GM21717 (cell line): ENCODE measurements at regions not wholly inside any gene's neighbourhood (a gene's known extent, or its start where the extent isn't known, plus 50 kb on each side); places are given as distances from the start of the nearest gene placed in this dataset.
A peak's percentile ranks its signal among the peaks of the same experiment; 100 is the strongest.
"Not testable (repeated sequence)": the region's sequence is repeated elsewhere in the genome, so short reads cannot be mapped to it uniquely, and the experiment has no call there.

ENCODE experiments used
- ATAC-seq: cut with Tn5 transposase; IDR thresholded peaks from one replicate; pipeline ENCODE4 v1.9.1; 2021; ENCODE audit warnings: mild to moderate bottlenecking, moderate library complexity; ENCODE audit not compliant: unreplicated experiment

DNA sequence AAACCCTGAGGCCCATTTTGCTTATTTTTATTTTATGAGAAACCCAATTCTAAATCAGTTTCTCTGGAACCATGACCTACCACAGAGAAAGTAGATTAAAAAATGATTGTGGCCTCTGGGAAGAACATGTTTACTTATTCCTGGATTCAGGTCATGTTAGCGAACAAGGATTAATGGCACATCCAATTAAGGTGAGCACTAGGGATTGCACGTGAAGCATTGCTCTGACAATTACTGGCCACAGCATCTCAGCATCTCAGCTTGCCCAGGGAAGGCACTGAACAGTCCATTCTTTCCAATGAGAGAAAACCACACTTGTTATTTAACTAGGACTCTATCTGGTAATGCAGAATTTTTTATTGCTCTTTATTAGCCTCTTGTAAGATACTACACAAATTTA, 119.8 kb downstream of the ZNF330 start:
- ATAC-seq: no peak

DNA sequence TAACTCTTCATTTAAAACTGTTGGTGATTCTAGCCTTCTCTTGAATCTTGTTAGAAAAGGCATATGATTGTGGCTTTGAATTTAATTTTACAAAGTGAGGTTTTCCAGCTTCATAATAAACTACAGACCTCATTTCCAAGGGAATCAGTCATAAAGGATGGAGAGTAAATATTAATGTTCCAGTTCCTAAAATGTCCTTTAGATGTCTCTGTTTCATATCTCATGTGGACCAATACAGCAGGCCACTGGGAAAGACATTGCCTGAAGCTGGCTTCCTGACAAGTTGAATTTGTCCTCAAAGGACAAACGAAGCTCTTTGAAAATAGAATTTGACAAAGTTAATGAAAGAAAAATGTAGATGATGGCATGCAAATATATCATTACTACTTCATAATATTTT, 125.4 kb downstream of the ZNF330 start:
- ATAC-seq: no peak

DNA sequence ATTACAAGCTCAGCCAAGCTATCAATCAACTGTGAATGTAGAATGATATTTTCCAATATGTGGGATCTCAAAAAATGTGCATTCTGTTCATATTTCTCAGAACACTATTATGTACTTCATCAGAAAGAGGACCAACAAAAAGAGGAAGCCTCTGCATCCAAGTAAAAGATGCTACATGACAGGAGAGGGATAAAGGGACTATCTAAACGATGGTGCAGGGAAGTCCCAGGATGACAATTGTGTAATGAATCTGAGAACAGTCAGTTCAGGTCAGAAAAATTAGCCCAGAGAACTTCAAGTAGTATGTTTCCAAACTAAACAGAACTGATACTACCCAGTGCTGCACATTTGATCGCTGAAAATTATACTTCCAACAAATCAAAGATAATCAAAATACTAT, 127.0 kb downstream of the ZNF330 start:
- ATAC-seq: peak; percentile 32

DNA sequence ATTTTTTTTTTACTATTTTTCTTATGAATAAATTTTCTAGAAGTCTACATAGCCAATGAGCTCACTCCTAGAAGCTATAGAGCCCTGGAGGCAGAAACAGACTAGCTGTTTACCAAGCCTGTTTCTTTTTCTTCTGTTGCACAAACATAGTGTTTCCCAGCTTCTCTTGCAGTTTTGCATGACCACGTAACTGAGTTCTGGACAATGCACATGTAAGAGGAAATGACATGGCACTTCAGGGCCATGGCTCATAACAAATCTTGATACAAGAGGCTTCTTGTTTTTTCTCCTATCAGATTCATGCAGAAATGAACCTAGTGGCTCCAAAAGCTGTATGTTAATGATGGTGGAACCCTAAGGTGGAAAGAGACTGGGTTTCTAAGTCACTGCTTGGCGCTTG, 127.4 kb downstream of the ZNF330 start:
- peak; percentile 71 for ATAC-seq

DNA sequence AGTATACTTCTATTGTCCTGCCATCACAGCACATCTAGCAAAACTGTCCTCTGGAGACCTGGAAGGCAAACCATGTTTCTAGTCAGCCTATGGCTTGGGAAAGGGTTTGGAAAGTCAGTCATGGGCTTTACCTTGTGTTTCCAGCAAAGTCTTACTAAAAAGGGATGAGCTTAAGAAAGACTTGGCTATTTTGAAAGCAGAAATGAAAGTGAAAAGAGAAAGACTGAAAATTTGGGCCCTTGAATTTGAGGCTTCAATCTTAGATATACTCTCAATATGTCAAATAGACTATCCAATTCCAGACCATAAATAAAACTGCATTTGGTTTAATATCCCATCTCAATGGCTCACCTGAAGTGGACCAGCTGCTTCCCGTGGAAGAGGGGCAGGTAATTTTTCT, 127.9 kb downstream of the ZNF330 start:
- ATAC-seq: peak; percentile 58

DNA sequence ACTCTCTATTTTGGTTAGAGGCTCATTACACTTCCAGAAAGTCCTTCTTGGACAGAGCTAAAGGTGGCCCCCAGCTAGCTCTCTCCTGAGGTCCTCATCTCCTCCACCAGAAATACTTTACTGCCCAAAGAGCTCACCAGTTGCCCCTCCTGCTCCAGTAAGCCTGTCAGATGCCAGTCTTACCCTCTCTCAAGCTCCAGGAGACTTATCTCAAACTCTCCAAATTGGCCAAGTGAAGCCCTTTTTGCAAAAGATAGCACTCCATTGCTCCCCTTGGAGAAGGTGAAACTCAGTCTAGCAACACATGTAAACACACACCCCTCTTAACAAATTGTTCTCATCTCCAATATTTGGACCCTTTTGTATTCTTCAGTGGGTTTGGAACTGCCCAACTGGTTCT, 128.5 kb downstream of the ZNF330 start:
- ATAC-seq: no peak

DNA sequence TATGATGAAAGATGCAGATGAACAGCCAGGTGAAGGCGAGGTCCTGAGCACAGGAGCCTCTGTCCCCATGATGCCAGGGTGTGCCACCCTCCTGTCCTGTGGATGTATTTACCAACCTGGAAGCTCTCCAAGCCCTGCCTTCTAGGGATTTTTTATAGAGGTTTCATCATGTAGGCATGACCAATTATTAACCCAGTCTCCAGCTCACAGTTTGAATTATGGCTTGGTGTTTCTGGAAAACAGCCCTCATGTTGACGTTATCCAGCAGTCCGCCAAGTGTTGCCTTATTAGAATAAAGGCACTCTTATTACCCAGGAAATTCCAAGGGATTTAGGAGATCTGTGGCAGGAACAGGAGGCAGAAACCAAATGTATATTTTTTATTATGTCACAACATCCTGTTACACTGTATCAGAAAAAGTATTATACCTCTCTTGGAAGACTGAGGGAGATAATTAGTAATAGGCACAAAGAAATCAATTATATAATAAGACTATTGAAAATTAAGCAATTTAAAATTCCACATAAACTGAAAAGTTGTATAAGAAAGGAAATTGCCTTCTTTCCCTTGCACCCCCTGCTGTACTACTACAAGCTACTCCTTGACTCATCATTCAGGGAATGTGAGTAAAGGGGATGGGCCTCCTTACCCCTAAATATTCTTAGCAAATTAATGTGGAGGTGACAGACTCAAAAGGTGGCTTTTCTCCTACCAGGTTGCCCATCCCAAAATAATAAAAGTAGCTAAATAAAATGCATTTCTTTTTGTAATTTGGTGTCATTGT, 129.6 kb downstream of the ZNF330 start:
- ATAC-seq: no peak

DNA sequence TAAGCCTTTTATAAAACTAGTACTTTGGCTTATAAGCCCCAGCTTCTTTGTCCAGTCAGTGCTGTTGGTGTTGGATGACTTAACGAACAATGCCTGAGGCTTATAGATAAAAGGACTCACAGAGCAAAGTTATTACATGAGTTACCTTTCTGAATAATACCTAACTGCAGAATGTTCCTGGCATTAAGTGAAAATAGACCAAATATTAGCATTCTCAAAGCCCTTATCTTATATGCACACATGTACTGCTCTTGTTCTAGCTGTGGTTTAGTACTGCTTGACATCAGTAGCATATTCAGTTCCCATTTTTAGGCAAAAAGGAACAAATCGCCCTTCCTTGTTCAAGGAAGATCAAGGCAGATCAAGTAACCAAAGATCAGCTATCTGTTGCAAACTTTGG, 131.6 kb downstream of the ZNF330 start:
- ATAC-seq: no peak

DNA sequence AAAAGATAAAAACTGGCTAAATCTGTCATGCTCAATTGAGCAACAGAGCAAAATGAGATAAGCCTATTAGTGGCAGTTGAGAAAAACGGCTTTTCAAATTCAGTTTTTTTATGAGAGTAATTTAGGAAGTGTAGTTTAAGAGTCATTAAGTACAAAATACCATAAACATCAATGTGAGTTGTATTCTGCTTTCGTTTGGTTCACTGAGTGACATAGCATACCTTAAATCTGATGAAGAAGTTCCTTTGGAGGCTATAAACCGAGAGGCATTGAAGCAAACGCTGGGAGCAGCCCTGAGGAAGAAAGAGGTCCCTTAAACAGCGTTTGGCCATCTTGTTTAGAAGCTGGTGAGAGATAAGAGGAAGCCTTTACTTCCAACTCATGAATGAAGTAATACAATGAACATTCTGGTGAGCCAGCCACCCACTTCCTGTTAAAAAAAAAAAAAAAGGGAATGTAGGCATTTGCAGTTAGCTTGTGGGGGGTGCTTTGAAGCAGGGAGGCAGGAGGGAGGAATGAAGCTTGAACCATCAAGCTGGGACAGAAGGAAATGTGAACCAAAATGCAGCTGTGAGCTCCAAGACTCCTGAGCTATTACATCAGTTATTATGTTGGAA, 132.3 kb downstream of the ZNF330 start:
- no peak for ATAC-seq

DNA sequence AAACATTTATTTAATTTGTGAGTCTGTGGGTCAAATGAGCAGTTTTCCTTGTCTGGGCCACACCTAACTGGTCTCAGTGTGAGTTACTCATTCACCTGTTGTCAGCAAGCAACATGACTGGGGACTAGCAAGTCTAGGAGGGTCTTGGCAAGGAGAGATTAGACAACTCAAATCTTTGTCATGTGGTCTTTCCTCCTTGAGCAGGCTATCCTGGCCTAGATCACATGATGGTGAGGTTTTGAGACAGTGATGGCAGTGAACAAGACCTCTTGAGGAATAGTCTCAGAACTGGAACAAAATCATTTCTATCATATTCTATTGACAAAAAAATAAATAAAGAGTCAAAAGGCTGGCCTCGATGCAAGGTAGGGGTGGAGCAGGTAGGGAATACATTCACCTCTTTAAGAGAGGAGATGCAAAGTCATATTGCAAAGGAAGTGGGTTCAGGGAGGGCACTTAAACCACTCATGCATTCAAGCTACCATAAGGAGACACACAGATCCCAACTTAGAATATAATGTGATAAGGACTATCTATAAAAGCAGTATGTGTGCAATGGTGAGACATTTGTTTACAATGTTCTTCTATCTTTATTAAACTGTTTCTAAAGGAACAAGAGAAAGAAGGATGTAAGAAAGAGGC, 135.7 kb downstream of the ZNF330 start:
- no peak for ATAC-seq

DNA sequence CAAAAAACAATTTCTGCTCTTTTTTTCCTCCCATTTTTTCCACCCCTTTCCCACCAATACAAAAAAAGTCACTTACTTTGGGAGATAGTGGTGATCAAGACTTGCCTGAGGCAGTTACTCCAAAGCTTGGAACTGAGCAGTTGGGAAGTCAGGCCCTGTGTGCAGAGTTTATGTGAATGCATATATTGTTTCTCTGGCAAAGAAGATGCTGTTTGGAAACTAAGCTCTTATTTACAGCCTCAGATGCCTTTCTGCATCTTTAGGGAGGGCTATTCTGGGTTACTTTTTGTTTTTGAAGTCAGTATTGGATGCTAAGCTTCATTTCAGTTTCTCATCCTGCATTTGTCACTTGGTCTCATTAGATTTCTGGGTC, 136.3 kb downstream of the ZNF330 start:
- ATAC-seq: no peak

DNA sequence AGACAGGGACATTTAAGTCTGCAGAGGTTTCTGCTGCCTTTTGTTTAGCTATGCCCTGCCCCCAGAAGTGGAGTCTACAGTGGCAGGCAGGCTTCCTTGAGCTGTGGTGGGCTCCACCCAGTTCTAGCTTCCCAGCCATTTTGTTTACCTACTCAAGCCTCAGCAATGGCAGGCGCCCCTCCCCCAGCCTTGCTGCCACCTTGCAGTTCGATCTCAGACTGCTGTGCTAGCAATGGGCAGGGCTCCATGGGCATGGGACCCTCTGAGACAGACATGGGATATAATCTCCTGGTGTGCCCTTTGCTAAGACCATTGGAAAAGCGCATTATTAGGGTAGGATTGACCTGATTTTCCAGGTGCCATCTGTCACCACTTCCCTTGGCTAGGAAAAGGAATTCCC, 147.5 kb downstream of the ZNF330 start:
- ATAC-seq: not testable (repeated sequence)

DNA sequence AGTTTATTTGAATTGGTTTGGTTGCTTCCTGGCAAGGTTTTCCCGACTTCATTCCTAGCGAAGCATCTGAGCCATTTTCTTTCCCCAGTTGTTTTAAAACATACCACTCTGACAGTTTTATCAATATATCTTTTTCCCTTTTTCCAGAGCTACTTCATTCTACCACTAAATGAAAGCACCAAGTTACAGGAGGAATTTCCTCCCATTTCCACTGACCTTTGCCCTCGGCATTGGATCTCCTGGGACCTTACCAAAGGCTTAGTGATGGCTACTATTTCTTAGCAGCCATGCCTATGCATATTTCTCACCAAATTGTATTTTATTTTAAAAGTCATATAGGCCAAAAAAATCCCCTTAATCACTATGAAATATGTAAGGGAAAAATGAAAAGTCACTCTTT, 150.5 kb downstream of the ZNF330 start:
- ATAC-seq: no peak

DNA sequence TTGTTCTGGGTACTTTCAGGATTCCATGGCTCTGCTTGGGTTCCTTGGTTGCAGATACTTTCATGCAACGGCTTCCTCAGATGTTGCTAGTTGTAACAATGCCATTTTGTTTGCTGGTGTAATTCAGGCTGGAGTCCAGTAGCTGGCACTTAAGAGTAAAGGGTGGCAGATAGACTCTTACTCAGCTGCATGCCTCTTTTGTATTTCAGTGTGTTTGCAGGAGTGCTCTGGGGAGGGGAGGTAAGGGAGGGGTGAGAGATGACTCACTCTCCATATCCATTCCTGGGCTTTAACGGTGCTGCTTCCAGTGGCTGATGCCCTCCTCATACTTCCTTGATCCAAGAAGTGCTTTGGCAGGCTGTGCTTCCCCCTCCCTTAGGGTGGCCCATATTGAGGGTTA, 155.2 kb downstream of the ZNF330 start:
- no peak for ATAC-seq

DNA sequence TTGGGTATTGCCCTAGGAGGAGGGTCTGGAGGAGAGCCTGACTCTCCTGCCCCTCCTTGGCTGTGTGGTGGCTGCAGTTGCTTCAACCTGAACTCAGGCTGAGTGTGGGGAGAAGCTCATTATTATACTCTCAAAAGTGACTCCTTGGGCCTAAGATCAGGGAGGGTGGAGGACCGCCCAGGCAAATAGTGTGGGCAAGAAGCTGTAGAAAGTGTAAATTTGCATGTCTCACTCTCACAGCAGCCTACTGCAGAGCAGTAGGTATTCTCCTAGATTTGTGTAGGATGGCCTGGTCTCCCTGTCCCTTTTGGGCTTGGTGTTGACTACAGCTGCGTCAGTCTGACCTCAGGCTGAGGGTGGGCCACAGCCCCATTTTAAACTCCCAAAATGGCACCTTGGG, 156.1 kb downstream of the ZNF330 start:
- peak; percentile 91 for ATAC-seq

DNA sequence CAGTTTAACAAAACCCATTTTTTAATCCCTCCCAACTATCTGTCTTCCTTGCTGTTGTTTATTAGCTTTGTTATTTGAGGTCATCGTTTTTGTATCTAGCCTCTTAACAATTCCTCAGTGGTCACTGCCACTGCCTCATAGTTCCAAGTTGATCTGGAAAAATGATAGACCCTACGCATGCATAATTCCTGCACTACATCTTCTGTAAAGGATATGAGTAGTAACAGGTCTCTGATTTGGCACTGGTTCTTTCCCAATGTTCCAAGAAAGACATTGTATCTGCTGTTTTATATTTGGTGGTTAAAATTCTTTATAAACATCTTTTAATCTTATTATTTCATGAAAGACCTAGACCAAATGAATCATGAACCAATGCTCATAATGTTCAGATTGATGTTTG, 166.6 kb downstream of the ZNF330 start:
- no peak for ATAC-seq

DNA sequence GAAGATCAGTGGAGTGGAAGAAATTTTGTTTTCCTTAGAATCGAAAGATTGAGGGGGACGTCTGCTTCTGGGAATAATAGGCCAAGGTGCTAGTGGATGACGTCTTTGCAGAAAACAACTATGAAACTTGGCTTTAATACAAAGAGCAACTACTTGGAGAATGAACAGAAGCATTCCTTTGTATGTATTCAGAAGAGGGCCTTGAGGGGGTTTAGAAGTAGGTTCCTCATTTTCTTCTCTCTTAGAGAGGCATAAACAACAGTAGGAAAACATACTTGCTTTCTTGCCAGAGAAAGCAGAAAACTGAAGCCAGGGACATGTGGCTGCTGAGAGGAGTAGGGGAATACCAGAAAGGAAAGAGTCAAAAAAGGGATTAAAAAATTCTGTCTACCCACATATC, 167.8 kb downstream of the ZNF330 start:
- ATAC-seq: no peak

DNA sequence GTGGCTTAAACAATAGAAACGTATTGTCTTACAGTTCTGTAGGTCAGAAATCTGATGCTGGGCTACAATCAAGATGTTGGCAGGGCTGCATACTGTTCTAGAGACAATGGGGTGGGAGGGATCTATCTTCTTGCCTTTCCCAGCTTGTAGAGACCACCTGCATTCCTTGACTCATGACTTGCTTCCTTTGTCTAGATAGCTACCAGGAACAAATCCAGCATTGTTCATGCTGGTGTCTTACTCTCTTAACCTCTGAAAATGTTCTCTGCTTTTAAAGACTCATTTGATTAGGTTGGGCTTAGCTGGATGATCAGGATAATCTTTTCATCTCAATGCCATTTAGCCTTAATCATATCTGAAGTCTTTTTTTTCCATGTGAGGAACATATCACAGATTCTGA, 169.0 kb downstream of the ZNF330 start:
- ATAC-seq: no peak

DNA sequence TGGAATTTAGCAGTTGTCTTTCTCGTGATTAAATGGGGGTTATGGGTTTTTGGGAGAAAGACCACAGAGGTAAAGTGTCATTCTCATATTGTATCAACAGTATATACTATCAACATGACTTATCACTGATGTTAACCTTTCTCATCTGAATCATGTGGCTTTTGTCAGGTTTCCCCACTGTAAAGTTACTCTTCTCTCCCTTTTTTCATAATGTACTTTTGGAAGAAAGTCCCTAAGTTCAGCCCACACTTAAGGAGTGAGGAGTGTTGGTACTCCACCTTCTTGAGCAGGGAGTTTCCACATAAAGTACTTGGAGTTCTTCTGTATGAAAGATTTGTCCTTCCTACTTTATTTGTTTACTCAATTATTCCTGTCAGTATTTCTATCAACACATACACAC, 169.9 kb downstream of the ZNF330 start:
- ATAC-seq: peak; percentile 48

DNA sequence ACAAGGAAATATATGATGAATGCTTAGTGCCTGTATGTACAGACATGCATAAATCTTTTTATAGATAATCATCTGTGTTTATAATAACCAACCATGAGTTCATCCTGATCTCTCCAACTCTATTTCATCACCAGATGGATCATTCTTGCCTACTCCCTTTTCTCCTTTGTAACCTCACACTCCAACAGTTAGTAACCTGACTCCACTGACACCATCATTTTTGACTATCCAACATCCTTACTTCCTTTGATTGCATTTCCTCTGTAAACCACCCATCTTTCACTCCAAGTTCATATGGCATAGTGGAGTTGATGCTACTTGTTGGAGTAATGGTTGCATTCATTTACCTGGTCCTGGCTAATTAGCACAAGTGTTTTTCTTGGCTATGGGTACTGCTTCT, 170.6 kb downstream of the ZNF330 start:
- no peak for ATAC-seq

DNA sequence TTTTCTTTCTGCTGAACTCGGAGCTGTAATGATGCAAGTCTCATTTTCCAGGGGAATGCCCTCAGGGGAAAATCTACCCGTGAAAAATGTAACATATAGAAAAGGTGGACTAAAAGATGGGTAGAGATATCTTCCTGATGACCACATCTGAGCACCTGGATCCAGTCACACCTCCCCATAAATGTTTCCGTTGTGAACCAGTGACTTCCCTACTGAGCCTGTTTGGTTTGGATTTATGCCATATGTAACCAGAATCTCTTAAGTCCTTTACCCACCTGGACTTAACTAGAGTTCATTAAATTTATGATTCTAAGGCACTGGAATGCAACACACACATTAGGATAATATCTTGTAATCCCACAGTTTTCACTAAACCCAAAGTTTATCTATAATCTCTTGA, 171.1 kb downstream of the ZNF330 start:
- ATAC-seq: no peak

DNA sequence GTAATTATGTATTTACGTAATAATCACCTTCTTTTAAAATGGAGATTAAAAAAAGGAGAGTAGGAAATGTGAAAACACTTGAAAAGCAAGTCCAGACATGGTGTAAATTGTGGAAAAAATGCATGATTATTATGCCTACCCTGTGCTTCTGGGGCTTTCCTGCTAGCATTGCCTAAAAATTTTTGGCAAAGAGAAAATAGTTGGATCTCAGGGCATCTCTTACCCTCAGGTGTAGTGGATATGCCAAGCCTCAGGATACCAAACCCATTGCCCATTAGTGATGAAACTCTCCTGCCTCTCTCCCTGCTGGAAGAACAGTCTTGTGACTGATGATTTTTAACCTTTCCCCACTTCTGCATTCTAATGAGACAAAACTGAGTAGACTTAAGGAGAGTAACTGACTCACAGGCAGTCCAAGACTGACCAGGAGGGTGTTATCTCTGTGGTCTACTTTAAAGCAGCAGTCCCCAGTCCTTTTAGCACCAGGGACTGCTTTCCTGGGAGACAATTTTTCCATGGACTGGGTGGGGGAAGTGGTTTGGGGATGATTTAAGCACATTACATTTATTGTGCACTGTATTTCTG, 174.6 kb downstream of the ZNF330 start:
- no peak for ATAC-seq
